ENCODE measurements at regions not wholly inside any gene's neighbourhood (a gene's known extent, or its start where the extent isn't known, plus 50 kb on each side); places are given as distances from the start of the nearest gene placed in this dataset.
"Not testable (repeated sequence)": the region's sequence is repeated elsewhere in the genome, so short reads cannot be mapped to it uniquely, and the experiment has no call there.

DNA sequence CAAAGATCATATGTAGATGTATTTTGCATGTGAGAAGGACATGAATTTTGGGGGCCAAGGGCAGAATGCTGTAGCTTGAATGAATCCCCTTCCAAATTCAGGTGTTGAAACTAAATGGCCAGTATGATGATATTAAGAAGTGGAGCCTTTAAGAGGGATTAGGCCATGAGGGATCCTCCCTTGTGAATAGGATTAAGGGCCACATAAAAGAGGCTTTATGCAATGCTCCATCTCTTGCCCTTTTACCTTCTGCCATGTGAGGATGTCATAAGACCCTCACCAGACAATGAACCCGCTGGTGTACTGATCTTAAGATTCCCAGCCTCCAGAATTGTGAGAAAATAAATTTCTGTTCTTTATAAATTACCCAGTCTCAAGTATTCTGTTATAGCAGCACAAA, 206.1 kb downstream of the YTHDC2 start:
- no peak for DNase-seq (ENCODE audit: low read depth in 4 of 4, low spot score in 3 of 4)

DNA sequence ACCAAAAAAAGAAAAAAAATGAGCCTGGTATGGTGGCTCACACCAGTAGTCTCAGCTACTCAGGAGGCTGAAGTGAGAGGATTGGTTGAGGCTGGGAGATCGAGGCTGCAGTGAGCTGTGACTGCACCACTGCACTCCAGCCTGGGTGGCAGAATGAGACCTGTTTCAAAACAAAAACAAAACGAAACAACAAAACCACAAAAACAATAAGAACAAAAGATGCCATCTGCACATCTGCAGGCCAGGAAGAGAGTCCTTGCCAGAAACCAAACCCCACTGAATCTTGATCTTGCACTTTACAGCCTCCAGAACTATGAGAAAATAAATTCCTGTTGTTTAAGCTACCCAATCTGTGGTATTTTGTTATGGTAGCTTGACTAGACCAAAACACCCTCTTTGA, 207.7 kb downstream of the YTHDC2 start:
- no peak for DNase-seq (ENCODE audit: low read depth in 4 of 4, low spot score in 3 of 4)

DNA sequence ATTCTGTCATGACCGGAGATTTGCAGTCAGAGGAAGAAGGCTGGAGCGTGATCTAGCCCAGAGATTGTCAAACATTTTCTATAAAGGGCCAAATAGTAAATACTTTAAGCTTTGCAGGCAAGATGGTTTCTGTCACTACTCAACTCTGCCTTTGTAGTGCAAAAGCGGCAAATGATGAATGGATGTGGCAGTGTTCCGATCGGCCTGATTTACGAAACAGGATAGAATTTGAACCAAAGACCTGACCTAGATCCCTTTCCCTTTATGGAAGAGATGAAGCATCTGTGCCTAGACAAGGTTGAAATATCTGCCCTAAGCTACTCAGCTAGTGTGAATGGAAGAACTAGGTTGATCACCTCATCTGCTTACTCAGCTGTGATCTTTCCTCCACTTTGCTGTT, 209.5 kb downstream of the YTHDC2 start:
- DNase-seq (ENCODE audit: low read depth in 4 of 4, low spot score in 3 of 4) = peak; percentile 76 to 79 (median 78)

DNA sequence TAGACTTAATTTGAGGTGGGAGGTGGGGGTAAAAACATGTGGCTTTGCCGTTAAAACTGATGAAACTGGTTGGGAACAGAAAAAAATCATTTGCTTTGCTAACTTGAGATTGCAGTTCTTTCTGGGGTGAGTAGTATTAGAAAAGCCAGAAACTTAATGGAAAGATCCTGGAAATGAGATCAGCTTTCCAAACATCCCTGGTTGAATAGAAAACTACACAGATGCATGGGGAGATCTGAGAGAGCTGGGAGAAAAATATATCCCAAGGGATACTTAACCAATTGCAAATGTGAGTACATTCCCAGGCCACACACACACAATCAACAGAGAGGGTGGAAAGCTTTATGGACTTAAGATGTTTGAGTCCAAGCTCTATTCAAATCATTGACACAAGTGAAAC, 222.3 kb downstream of the YTHDC2 start:
- no peak for DNase-seq (ENCODE audit: low read depth in 4 of 4, low spot score in 3 of 4)

DNA sequence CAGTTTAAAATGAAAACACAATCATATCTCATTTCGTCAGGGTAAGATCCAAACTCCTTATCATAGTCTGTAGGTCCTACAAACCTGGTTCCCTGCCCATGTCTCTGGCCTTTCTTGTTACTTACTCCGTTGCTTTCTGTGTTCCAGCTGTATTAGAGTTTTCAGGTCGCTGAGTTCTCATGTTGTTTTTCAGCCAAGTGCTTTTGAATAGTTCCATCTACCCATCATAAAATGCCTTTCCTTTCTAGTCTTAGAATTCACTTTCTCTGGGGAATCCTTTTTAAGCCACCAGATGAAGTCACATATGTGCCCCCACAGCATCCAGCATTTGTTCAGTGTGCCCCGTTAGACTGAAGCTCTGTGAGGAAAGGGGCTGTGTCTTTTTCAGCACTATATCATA, 228.7 kb downstream of the YTHDC2 start:
- DNase-seq (ENCODE audit: low read depth in 4 of 4, low spot score in 3 of 4) = no peak

DNA sequence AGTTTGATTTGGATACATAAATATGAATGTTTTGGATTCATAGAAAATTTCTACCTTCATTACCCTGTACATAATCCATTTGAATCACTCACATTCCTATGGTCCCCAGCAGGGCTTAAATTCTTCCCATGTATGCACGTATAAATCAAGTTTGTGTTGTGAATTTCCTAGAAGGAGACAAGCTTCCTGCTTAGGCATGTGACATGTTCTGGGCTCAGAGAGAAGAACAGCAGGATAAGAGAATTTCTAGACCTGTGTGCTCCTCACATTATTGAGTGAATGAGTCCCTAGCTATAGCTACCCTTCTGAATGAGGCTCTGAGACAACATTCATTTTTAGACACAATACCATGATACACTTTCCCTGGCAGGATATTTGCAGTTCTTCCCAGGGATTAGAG, 229.1 kb downstream of the YTHDC2 start:
- DNase-seq (ENCODE audit: low read depth in 4 of 4, low spot score in 3 of 4) = no peak

DNA sequence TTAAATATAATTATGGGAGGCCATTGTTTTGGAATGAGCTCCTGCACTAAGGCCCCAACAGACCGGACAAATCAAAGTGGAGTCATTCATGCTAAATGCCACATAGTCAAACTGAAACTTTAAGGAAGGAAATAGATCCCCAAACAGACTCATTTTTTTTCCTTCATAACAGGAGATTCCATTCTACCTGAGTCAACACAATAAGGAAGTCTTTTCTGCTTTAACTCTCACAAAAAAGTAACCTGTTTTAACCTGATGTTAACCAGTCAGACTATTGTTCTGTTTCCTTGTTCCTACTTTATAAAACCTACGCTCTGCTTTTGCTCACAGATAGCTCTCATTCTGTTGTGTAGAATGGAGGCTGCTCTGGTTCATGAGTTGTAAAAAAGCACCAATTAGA, 234.9 kb downstream of the YTHDC2 start:
- DNase-seq (ENCODE audit: low read depth in 4 of 4, low spot score in 3 of 4) = no peak

DNA sequence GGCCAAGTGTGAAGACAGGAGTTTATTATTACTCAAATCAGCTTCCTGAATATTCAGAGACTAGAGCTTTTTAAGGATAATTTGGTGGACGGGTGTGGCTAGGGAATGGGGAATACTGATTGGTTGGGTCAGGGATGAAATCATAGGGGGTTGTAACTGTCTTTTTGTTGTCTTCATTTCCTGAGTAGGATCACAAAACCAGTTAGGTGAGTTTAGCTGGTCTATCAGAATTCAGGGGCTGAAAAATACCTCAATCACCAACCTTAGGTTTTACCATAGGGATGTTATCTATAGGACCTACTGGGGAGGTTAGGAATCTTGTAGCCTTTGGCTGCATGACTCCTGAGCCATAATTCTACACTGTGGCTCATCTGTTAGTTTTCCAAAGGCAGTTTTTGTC, 235.8 kb downstream of the YTHDC2 start:
- DNase-seq (ENCODE audit: low read depth in 4 of 4, low spot score in 3 of 4) = no peak

DNA sequence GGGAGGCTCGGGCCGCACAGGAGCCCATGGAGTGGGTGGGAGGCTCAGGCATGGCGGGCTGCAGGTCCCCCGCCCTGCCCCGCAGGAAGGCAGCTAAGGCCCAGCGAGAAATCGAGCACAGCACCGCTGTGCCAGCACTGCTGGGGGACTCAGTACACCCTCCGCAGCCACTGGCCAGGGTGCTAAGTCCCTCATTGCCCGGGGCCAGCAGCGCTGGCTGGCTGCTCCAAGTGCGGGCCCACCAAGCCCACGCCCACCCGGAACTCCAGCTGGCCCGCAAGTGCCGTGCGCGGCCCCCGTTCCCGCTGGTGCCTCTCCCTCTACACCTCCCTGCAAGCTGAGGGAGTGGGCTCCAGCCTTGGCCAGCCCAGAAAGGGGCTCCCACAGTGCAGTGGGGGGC, 239.7 kb downstream of the YTHDC2 start:
- DNase-seq (ENCODE audit: low read depth in 4 of 4, low spot score in 3 of 4) = not testable (repeated sequence)

DNA sequence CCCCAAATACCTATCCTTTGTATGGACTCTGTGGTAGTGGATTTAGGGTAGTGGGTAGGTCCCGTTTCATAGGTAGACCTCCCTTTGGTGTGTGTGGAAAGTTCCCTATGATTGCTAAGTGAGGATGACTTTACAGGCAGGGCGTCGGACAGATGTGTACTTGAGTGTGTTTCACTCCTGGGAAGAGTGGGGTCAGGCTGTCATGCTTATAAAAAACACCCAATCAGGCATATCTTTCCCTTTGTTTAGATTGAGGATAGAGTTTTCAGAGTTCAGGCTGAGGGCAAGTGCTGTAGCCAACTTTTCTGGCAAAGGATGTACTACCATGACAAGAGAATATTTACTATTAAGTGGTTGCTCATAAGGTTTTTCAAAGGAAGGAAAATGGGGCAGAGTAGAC, 242.0 kb downstream of the YTHDC2 start:
- DNase-seq (ENCODE audit: low read depth in 4 of 4, low spot score in 3 of 4) = no peak

DNA sequence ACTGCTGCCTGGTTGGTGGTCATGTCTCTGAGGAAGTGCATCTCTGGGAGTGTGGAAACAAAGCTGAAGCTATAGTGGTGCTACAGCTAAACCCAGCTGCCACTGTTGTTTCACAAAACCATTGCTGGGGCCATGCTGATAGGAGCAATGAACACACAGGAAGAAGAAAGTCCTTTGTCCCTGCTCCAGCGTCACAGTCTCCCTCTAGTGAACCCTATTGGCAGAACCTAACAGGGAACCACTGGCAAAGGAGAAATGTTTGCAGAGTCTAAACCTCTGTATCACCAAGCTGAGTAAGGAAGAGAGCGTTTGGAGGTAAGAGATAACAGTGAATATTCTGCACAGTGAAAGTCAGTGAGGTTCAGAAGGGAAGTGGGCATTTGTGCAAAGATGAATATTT, 244.0 kb downstream of the YTHDC2 start:
- DNase-seq (ENCODE audit: low read depth in 4 of 4, low spot score in 3 of 4) = no peak

DNA sequence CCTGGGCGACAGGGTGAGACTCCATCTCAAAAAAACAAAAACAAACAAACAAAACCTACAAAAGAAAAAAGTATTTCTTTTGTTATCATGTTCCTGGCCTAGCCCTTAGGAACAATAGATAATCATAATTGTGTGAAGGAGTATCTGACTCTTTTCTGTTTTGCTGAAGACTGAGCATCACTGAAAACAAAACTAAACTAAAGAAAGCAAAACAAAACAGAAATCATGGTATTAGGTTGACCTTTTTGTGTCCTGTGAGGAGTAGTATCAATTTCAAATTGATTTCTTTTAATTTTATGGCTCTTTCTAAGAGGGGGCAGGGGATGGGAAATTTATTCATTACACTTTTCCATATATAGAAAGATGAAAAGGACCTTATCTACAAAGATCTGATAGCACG, 246.0 kb downstream of the YTHDC2 start:
- no peak for DNase-seq (ENCODE audit: low read depth in 4 of 4, low spot score in 3 of 4)

DNA sequence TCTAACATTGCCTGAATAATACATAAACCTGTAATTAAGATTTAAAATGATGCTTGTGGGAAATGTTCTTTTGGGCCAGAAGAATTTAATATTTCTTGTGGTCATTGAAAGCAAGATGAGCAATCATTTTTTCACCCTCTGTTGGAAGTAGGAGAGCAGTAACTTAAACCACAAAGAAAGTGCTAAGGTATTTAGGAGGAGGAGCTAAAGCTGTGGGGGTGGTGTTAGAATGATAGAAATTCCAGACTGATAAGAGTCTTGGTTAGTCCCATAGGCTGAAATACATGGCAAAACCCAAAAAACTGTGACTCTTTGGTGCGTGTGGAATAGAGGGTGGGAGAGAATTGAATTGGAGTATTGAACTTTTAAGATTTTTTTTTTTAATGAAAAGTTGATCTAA, 247.0 kb downstream of the YTHDC2 start:
- no peak for DNase-seq (ENCODE audit: low read depth in 4 of 4, low spot score in 3 of 4)

DNA sequence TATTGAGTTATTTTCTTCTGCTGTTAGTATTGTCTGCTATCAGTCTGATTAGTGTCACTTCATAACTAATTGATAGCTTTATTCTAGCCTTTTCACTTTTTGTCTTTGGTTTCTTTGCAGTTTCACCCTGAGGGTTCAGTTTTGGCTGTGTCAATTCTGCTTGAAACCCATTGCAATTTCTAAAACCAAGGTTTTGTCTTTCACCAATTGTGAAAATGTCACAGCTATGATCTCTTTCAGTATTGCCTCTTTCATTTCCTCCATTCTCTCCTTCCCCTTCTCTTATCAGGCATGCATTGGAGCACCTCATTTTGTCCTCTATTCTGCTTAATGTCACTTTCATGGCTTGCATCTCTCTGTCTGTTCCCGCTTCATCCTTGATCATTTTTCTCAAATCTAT, 248.1 kb downstream of the YTHDC2 start:
- no peak for DNase-seq (ENCODE audit: low read depth in 4 of 4, low spot score in 3 of 4)

DNA sequence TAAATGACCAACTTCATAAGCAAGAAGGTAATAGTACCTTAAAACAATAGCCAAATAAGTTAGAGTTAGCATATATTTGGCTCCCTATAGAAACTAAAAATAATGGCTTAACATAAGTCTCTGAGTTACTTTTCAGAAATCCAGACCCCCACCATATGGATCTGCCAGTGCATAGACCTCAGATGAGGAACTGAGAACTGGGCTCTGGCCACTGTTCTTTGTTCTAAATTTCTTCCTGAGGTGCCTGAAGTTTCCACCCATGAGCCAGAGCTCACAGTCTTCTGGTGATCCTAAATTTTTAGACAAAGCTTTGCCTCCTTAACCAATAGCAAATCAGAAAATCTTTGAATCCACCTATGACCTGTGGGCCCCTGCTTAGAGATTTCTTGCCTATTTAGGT, 250.9 kb downstream of the YTHDC2 start:
- no peak for DNase-seq (ENCODE audit: low read depth in 4 of 4, low spot score in 3 of 4)

DNA sequence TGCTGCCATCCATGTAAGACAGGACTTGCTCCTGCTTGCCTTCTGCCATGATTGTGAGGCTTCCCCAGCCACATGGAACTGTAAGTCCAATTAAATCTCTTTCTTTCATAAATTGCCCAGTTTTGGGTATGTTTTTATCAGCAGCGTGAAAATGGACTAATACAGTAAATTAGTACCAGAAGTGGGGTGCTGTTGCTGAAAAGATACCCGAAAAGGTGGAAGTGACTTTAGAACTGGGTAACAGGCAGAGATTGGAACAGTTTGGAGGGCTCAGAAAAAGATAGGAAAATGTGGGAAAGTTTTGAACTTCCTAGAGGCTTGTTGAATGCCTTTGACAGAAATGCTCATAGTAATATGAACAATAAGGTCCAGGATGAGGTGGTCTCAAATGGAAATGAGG, 253.3 kb downstream of the YTHDC2 start:
- DNase-seq (ENCODE audit: low read depth in 4 of 4, low spot score in 3 of 4) = not testable (repeated sequence)

DNA sequence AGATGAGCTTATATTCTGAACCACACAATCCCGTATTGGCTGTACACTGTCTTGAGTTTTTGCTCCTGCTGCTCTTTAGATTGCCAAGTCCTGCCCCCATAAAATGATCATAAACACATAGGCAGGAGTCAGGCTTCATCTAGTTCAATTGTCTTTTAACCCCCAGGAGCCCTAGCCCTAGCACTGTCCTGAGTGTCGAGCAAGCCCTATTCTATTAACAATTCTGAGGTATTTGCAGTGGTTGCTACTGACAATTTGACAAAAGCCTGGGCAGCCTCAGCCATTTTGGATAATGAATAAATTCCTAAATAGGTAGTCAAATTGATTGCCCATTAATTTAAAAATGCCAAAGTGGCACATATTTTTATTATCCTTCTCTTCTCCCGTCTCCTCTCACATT, 257.2 kb downstream of the YTHDC2 start:
- no peak for DNase-seq (ENCODE audit: low read depth in 4 of 4, low spot score in 3 of 4)

DNA sequence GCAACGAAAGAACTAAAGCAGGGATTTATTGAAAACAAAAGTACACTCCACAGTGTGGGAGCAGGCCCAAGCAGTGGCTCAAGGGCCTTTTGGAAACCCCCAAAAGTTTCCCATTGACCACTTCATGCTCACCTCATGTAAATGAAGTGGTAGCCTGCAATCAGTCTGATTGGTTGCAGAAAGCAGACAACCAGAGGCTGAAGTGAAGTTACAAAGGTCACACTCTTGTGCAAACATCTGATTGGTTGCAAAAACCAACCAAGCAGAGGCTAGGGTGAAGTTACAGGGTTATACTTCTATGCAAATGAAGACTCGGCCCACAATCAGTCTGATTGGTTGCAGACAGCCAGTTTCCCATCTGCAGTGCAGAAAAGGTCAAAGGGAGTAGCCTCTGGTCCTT, 258.0 kb downstream of the YTHDC2 start:
- no peak for DNase-seq (ENCODE audit: low read depth in 4 of 4, low spot score in 3 of 4)

DNA sequence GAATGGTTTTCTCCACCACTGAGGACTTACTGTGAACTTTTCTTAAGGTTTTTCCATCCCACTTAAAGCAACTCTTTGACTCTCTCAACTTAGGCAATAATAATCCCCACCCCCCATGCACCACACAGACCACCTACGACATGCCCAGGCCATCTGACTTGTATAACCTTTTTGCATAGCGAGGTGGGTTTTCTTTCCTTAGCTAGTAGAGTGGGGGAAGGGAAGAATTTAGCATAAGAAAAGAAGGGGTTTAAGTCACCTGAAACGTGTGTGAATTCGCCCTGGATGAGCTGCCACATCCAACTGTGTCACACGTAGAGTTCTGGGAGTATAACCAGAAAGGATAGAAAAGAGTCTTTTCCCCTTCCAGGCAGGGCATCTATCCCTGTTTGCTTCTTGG, 262.7 kb downstream of the YTHDC2 start:
- DNase-seq (ENCODE audit: low read depth in 4 of 4, low spot score in 3 of 4) = no peak

DNA sequence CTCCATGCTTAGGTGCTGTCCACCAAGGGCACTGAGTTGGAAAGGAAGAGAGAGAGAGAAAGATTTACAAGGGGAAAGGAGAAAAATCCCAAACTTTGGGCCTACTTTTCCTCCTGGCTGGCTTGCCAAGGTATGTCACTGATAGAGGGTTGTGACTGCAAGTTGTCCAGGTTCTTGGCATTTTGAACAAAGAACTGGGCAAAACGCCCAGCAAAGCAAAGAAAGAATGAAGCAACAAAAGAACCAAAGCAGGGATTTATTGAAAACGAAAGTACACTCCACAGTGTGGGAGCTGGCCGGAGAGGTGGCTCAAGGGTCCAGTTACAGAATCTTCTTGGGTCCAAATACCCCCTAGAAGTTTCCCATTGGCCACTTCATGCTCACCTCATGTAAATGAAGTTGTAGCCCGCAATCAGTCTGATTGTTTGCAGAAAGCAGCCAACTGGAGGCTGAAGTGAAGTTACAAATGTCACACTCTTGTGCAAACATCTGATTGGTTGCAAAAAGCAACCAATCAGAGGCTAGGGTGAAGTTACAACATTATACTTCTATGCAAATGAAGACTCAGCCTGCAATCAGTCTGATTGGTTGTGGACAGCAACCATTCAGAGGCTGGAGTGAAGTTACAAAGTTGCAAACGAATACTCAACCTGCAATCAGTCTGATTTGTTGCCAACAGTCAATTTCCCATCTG, 263.5 kb downstream of the YTHDC2 start:
- DNase-seq (ENCODE audit: low read depth in 4 of 4, low spot score in 3 of 4) = no peak

DNA sequence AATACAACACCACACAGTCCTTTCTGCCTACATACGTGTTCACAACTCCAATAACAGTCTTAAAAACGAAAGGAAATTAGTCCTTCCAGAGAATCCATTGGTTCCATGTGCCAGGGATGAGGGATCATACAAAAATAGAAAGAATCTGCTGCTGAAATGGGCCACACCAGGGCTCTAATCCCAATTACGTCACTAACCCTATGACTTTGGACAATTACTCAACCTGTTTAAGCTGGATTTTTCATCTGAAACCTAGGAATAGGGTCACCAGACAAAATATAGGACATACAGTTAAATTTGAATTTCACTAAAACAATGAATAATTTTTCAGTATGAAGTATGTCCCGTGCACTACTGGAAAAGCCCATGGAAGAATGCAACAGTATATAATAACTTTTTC, 264.7 kb downstream of the YTHDC2 start:
- DNase-seq (ENCODE audit: low read depth in 4 of 4, low spot score in 3 of 4) = no peak

DNA sequence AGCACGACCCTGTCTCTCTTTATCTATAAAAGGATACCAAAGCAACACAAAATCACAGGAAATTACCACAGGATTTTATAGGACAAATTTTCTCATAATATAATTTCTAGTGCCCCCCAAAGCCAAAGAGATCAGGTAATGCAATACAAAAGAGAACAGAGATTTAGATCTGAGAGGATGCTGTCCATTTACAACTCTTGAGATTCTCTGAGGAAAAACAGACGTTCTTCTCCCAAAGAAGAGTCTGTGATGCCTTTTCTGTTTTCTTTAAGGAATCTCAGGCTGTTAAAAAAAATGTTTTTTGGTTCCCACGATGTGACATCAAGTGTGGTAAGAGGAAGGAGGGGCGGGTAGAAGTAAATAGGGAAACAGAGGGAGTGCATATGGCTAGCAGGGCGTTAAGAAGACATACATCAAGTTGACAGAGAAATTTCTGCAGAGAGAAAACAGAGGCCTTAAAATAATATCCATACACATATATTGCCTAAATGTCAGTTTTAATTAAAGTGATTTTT, 274.7 kb downstream of the YTHDC2 start:
- no peak for DNase-seq (ENCODE audit: low read depth in 4 of 4, low spot score in 3 of 4)

DNA sequence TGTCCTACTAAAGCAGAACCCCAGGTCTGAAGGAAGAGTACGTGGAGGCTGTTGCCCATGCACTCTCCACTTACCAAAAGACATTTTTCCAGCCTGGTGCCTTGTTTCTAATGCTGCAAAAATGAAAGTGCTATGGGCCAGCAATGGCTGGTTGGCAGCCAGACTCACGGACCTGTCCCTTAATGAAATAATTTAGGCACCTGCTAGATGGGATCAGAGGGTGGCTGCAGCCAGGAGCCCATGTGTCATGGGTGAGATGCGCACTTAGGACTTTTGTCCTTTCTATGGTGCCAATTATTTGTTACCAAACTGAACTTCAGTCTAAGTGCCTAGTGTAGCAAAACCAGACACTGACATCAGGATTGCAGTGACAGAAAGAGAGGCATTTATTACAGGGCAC, 276.3 kb downstream of the YTHDC2 start:
- no peak for DNase-seq (ENCODE audit: low read depth in 4 of 4, low spot score in 3 of 4)

Data from left renal pelvis (tissue), 4 donors.